RPMI8226 (cell line): ENCODE measurements at regions not wholly inside any gene's neighbourhood (a gene's known extent, or its start where the extent isn't known, plus 50 kb on each side); places are given as distances from the start of the nearest gene placed in this dataset.

Experiments used
- DNase-seq: peaks from one replicate; pipeline ENCODE4 v3.0.0-alpha.2; 2015

DNA sequence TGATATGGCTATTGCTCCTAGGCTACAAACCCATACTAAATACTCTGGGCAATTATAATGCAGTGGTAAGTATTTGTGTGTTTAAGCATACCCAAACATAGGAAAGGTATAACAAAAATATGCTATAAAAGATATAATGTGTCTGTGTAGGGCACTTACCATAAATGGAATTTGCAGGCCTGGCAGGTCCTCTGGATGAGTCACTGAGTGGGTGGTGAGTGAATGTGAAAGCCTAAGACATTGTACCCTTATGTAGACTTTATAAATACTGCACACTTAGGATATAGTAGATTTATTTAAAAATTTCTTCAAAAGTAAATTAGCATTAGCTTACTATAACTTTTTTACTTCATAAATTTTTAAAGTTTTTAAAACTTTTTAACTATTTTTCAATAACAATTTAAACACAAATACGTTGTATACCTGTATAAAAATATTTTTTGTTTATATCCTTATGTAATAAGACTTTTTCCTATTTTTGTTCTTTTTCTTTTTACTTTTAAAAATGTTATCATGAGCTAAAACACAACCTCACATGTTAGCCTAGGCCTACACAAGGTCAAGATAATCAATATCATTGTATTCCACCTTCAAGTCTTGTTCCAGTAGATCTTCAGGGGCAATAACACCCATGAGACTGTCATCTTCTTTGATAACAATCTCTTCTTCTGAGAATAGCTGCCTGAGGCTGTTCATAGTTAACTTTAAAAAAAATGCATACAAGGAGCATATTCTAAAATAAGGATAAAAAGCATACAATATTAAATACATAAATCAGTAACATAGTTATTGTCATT lies 306.3 kb upstream of the RGS18 start:
- no peak for DNase-seq

DNA sequence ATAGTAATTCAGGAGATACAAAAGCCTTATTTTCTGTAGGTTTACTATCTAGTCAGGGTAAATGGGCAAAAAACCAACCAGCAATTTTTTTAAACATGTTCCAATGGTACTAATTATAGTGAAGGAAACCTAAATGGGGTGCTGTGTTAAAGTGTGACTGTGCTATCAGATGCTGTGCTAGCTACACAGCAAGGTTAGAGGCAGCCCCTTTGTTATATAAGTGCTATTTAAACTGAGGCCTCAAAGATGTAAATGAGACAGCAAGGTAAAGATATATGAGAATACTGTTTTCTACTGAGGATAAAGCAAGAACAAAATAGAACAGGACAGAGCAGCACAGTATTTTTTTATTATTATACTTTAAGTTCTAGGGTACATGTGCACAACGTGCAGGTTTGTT lies 305.4 kb upstream of the RGS18 start:
- DNase-seq = no peak

DNA sequence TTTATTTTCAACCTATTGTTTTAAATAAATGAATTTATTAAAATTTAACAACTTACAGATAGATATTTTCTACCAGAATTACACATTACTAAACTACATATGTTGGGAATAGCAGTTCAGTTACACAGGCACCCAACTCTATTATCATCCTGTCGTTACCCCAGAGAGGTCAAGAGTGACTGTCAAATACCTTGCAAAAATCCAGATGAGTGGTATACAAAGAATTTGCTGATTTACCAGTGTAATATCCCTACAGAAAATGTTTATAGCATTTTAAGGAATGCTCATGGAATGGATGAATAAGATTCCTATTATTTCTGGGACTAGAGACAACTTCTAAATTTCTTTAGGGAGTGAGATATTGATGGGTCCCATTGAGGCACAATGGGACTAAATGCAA lies 300.7 kb upstream of the RGS18 start:
- DNase-seq = no peak

DNA sequence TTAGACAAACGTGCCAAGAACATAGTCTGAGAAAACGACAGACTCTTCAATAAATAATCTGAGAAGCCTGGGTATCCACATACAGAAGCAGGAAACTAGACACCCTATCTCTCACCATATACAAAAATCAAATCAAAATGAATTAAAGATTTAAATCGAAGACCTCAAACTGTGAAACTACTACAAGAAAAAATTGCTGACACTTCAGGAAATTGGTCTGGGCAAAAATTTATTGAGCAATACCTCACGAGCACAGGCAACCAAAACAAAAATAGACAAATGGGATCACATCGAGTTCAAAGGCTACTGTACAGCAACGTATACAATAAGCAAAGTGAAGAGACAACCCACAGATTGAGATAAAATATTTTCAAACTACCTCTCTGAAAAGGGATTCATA lies 292.8 kb upstream of the RGS18 start:
- DNase-seq = no peak

DNA sequence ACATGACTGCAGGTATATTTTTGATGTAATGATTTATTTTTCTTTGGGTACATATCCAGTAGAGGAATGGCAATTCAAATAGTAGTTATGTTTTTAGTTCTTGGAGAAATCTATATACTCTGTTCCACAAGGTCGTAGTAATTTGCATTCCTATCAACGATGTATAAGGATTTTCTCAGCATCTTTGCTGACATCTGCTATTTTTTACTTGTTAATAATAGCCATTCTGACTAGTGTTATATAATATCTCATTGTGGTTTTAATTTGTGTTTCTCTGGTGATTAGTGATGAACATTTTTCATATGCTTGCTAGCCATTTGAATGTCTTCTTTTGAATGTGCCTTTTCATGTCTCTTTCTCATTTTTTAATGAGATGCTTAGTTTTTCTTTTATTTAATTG lies 292.1 kb upstream of the RGS18 start:
- no peak for DNase-seq

DNA sequence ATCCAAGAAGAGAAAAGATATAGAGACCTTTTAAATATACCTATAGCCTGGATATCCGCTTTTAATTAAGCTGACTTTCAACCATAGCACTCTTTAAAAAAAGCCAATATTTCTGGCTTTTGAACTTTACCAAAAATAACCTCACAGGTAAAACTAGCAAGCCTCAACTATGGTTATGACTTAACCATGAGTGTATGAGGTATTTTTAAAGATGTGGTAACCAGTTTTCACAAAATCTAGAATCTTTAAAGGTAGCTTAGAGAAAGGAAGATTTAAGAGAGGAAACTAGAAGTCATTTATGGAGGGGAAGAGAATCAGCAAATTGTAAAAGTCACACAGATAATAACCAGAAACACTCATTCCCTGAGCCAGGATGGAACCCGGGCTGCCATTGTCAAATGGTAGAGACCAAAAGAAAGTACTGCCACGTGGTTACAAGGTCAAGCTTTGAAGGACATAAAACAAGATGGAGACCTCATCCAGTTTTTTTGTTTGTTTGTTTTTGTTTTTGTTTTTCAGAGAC lies 288.4 kb upstream of the RGS18 start:
- DNase-seq = no peak

DNA sequence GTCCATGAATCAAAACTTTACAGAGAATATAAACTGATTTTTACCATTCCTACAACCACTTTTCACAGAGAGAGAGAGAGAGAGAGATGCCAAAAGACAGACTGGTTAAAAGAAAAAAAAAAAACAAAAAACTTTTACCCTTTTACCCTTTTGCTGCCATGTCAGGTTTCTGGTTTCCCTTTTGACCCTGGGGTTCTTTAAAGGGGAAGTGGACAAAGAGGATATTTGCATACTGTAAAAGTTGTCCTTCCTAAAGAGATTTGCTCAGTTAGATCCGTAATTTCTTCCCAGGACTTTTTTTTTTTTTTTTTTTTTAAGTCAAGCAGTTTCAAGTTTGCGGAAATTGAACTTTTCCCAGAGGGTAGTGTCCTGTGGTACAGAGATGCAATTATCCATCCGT lies 287.8 kb upstream of the RGS18 start:
- DNase-seq = no peak

DNA sequence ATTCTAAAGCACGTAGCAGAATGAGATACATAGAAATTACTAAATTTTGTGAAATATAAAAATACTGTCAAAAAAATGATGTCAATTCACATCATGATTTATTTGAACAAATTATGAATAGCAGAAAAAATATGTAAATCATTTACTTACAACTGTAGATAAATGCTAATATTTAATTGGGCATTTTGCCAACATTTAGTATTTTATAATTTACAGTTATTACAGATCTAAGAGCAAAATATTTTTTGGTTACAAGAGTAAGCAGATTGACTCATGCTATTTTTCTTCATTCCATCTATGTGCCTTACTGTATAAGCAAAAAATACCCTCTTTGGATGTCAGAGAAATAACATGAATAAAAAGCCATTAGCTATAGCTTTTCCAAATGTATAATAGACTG lies 282.3 kb upstream of the RGS18 start:
- DNase-seq = no peak

DNA sequence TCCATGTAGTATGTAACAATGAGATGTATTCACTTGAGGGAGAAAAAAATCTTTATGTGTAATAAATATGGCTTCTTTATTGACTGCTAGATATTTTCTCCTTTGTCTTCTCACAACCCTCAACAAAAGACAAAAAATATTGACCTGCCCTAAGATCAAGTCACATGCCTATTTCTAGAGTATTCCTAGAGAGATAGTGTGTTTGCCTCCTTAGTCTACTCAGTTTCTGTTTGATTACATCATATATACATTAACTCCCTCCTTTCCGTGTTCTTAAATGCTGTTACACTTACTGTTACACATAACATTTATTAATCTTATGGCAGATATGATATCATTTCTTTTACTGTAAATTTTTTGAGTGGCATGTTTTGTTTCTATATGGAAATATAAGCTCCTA lies 281.6 kb upstream of the RGS18 start:
- DNase-seq = no peak

DNA sequence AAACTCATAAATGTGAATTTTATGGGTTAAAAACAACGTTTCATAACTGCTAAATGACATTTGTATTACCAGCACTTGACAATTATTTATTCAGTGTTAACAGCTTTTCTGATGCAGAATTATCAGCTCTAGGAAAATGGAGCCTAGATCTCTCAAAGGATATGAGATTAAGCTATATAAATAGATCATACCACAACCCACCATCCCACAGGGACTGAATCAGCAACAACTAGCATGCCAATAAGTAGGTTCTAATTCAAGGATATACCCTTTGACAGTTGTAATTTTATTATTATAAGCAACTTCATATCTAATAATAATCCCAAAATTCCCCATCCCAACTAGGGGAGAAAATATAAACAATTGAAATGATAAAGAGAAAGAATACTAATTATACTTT lies 275.4 kb upstream of the RGS18 start:
- no peak for DNase-seq

DNA sequence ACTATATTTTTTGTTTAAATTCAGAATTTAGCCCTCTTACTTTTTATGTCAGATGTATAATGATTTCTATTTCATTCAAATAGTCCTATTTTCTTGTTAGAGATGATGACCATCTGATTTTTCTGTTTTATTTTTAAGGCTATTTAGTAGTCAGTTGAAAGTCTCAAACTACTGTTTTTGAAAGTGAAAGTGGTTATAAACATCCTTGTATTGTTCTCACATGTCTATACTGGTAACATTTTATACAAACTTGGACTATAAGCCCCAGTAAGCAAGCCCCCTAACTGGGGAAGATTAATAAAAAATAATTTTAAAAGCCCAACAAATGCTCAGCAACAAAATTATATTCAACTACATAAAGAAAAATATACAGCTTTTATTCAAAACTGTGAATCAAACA lies 271.3 kb upstream of the RGS18 start:
- no peak for DNase-seq

DNA sequence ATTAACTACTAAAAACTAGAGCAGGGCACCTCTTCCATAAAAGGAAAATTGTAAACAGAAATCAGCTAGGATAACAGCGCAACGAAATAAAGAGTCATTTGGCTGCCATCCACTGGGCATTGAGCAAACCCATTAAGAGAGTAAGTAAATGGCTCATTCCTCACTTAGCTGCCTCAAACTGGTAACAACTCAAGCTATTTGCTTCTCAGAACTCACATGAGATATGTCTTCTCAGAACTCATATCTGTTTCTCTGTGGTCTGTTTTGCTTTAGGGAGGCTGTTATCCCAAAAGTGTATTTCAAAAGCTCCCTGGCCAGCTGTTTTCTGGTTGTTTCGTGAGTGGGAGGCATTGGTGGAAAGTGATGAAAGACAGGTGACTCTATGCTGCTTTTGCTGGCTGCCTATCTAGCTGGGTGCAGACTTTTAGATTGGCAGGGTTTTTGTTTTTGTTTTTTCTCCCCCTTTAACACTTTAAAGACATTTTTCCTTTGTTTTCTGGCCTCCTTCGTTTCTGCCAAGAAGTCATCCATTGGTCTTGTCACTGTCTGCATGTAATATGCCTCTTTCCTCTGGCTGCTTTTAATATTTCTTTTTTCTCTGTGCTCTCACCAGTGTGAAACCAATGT lies 269.2 kb upstream of the RGS18 start:
- DNase-seq = peak; percentile 14

DNA sequence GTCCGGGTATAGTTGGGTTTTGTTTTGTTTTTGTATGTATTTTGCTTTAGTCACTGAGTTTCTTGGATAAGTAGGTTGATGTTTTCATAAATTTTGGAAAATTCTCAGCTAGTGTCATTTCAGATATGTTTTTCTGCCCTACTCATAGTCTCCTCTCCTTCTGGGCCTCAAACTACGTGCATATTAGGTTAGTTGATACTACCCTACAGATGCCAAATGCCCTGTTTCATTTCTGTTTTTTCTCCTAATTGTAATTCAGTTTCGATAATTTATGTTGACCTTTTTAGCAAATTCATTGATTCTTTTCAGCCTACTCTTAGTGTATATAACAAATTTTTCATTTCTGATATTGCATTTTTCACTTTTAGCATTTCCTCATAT lies 268.6 kb upstream of the RGS18 start:
- DNase-seq = no peak

DNA sequence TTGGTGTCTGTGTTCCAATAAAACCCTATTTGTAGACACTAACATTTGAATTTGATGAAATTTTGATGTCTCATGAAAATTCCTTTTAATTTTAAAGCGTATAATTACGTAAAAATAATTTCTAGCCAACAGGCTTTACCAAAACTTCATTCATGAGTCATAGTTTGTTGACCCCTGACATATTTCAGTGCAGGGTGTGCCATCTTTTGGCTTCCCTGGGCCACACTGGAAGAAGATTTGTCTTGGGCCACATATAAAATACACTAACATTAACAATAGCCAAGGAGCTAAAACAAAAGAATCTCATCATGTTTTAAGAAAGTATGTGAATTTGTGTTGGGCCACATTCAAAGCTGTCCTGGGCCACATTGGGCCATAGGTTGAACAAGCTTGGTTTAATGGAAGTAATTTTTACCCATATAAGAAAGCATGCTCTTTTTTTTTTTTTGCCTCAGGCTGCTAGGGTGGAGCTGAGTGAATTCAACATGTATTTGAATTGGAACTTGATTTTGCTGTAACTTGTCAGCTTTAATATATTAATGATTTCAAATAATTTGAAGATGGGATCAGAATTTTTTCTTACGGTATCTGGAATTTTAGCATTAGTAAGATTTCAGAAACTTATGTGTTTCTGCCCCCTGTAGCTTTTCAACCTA lies 267.7 kb upstream of the RGS18 start:
- DNase-seq = no peak

DNA sequence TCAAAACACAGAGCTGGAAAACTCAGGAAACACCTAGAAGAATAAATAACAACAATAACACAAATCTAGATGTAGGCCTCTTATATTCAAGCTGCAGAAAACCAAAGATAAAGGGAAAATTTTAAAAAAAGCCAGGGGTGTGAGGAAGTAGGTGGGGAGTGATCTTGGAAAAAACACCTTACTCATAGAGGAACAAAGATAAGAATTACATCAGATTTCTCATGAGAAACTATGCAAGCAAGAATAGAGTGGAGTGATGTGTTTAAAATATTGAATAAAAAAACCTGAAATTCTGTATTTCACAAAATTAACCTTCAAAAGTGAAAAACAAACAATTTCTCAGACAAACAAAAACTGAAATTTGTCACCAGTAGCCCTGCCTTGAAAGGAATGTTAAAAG lies 265.5 kb upstream of the RGS18 start:
- no peak for DNase-seq

DNA sequence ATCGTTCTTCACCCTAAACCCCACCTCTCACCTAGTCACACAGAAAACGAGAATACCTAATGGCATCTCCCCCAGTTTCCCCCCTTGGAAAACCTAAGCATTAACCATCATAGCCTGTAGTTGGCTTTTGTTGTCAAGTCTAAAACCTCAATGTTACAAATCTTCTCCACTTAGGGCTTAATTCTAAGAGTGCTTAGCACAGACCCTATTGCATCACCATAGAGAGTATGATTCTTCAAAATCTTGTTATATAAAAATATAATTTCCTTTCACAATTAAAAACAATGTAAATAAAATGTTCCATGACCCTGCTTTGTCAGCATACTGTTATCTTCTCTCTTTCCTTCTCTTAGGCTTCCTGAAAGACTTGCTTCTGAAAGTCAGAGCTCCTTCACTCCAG lies 263.2 kb upstream of the RGS18 start:
- DNase-seq = no peak

DNA sequence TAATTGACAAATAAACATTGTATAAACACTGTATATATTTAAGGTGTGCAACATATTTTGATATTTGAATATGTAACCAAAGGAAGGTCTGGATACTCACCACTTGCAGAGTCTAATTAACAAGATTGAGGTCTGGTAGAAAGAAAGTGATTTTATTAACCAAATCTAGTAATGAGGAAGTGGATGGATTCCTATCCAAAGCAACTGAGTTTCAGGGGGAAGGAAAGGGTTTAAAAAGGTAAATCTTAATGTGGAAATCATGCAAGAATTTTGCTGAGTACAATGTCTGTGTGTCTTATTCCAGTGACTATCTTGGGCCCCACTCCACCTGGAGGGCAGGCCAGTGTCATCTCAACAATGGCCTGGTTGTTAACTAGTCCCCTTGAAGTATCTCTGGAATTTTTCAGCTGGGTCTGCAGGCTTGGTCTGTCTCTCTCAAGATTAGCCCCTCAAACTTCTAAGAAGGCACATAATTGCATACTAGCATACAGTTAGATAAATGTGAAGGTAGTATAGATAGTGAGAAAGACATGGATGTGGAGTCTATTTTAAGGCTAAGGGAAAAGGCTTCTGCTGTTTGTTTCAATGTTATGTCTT lies 262.7 kb upstream of the RGS18 start:
- no peak for DNase-seq

DNA sequence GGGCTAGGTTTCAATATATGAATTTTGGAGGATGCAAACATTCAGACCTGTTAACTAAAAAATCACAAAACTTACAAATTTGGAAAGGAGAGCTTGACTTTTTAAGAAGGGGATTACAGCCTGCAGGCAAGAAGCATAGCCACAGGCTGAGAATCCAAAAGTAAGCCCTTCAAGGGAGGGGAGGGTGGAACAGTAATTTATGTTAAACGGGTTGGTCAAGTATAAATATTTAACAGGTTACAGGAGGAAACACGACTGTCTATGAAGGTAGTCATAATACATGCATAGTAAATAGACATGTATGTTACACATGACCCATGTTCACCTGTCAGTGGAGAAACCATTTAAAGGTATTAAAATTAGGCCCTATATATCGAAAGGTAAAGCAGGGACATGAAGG lies 261.1 kb upstream of the RGS18 start:
- no peak for DNase-seq

DNA sequence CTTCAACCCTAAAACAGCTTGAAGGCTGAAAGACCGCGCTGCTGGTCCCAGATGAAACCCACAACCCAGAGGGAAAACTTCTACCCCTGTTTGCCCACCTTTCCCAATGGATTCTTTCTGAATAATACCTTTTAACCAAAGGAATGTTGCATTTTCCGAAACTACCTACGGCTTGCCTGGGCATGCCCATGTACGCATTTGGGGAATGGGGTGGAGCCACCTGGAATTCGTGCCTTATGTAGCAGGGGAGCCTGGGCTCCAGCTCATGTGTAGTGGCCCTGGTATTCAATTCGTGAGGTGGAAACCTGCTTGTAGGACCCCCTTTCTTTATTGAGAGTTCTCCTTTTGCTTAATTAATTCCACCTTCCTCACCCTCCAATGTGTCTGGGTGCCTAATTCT lies 256.6 kb upstream of the RGS18 start:
- DNase-seq = no peak

DNA sequence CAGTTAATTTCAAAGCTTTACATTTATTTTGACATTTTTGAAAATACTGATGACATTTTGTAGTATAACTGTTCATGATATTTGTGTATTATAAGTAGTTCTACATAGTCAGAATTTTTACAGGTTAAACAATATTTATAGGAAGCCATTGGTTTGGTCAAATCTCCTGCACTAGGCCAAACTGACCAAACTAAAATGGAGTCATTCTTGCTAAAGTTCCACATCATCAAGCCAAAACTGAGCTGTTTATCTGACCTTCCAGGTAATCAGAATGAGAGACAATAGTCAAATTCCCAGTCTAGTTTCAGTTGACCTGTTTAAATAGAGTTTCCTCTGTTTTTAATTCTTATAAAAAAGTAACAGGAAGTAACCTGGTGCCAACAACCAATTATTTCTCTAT lies 253.3 kb upstream of the RGS18 start:
- no peak for DNase-seq

DNA sequence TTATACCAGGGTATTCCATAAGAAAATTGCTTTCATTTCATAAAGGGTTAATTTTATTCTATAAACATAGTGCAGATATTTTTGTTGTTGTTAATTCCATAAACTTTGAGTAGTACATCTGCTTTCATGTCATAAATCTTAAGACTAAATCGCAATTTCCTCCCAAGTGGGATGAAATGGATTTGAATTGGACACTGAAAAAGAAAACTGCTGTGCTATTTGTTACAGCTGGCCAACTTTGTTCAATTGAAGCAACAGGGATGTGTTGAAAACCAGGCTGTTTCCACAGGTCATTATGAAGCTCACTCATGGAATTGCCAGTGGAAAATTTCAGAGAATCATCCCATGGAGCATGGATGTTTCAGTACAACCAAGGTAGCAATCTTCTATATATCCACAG lies 252.5 kb upstream of the RGS18 start:
- no peak for DNase-seq

DNA sequence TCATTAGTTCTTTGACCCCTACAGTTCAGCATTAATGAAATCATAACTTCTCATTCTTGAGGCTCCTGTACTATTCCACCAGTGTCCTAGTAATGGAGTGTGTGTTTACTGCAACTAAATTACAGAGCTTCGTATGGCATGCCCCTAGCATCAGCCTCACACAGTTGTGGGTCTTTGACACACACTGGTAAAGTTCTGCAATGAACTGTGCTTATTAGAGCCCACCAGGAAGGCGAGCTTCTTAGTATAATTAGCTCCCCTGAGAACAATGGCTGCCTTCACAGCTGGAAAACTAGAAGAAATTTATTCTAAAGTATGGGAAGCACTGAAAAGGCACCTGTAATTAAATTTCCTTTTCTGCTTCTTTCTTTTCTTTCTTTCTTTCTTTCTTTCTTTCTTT lies 251.1 kb upstream of the RGS18 start:
- DNase-seq = no peak

DNA sequence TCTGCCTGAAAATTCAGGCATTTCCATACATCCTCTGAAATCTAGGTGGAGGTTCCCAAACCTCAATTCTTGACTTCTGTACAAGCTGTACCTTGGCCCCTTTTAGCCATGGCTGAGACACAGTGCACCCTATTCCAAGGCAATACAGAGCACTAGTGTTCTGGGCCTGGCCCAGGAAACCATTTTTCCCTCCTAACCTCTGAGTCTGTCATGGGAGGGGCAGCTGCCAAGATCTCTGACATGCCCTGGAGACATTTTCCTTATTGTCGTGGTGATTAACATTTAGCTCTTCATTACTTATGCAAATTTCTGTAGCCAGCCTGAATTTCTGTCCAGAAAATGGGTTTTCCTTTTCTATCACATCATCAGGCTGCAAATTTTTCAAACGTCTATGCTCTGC lies 248.0 kb upstream of the RGS18 start:
- no peak for DNase-seq

DNA sequence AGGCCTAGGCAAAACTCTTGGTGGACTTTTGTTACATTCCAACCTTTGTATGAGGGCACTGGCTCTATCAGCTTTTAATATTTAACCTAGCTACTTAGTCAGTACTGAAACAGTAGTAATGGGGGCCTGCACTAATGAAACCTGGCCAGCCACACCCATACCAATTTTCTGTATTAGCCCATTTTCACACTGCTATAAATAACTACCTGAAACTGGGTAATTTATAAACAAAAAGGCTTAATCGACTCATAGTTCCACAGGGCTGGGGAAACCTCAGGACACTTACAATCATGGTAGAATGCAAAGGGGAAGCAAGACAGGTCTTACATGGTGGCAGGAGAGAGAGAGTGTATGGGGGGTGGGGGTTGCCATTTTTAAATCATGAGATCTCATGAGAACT lies 245.7 kb upstream of the RGS18 start:
- DNase-seq = no peak
